ENCODE measurements at regions not wholly inside any gene's neighbourhood (a gene's known extent, or its start where the extent isn't known, plus 50 kb on each side); places are given as distances from the start of the nearest gene placed in this dataset.

- TF ChIP-seq EZH2 (IDR thresholded peaks at IDR 0.05; ENCODE audit: borderline replicate concordance, low read length) (no peak), CTCF (conservative IDR thresholded peaks at IDR 0.05 in 1 of 2, IDR thresholded peaks at IDR 0.05 in 1 of 2; ENCODE audit: extremely low read depth in 1 of 2, insufficient read depth in 1 of 2, low read depth in 1 of 2, low read length in 2 of 2) (no peak)
Measured at GRCh38 chr9:108094676-108094993, 605.1 kb upstream of the KLF4 start.
